Activated CD8-positive, alpha-beta T cell treated with anti-CD3 and anti-CD28 coated beads, Interleukin-2, amount 10 ng/mL, durations not matched to agents 7 days and 5 days (primary cell): ENCODE measurements at regions not wholly inside any gene's neighbourhood (a gene's known extent, or its start where the extent isn't known, plus 50 kb on each side); places are given as distances from the start of the nearest gene placed in this dataset.
"Not testable (repeated sequence)": the region's sequence is repeated elsewhere in the genome, so short reads cannot be mapped to it uniquely, and the experiment has no call there.

Experiments
- ATAC-seq: fragments of 150-1000 bp; cut with Tn5 transposase; one replicate; pipeline ENCODE4 v1.10.0; 2021; ENCODE audit warnings: moderate library complexity
- CTCF ChIA-PET: fragments of 350-600 bp; sonication (Branson Sonifier 250); formaldehyde crosslinking; loops from one replicate; lab custom pipeline; 2021; ENCODE audit warnings: antibody characterized with exemption; lab: Charles Lee
- POLR2A ChIA-PET: fragments of 350-600 bp; sonication (Branson Sonifier 250); formaldehyde crosslinking; loops from one replicate; lab custom pipeline; 2021; ENCODE audit warnings: antibody characterized with exemption; lab: Charles Lee
- DNase-seq: peaks from one replicate; pipeline ENCODE4 v3.0.0-alpha.2; 2020
- H3K27ac Mint-ChIP-seq: one replicate; pipeline ENCODE4 v1.8.0; 2021; ENCODE audit warnings: mild to moderate bottlenecking, mixed read lengths
- H3K27me3 Mint-ChIP-seq: one replicate; pipeline ENCODE4 v1.8.0; 2021; ENCODE audit warnings: low read depth, mixed read lengths
- H3K36me3 Mint-ChIP-seq: one replicate; pipeline ENCODE4 v1.8.0; 2021; ENCODE audit warnings: low read depth, mixed read lengths
- H3K4me1 Mint-ChIP-seq: one replicate; pipeline ENCODE4 v1.8.0; 2021; ENCODE audit warnings: low read depth, mixed read lengths
- H3K4me3 Mint-ChIP-seq: one replicate; pipeline ENCODE4 v1.8.0; 2021; ENCODE audit warnings: mild to moderate bottlenecking, mixed read lengths
- H3K9me3 Mint-ChIP-seq: one replicate; pipeline ENCODE4 v1.8.0; 2022; ENCODE audit warnings: mixed read lengths; ENCODE audit not compliant: insufficient read depth

DNA sequence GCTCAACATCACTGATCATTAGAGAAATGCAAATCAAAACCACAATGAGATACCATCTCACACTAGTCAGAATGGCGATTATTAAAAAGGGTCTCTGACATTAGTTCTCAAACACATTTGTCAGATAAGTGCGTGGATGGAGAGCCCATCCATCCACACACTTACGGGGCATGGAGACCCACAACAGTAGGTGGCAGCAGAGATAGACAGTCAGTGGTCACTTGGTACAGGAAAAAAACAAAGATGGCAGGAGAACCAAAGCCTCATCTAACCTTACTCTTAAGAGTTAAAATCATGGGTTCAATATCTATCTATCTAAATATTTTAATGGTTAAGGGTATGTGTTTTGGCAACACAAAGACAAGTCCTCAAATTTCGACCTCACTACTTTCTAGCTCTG is 1378.7 kb upstream of the C9orf72 start:
- no peak for ATAC-seq
- H3K27ac Mint-ChIP-seq, result no peak overlapping the region
- ChIA-PET POLR2A (no interaction called here), CTCF (no interaction called here)
- no peaks in the 10 kb centered on the region for H3K9me3 Mint-ChIP-seq
- no peaks in the 10 kb centered on the region for H3K27me3 Mint-ChIP-seq
- H3K4me1 Mint-ChIP-seq, result no peaks in the 10 kb centered on the region
- no peaks in the 10 kb centered on the region for H3K36me3 Mint-ChIP-seq
- no peak for DNase-seq
- H3K4me3 Mint-ChIP-seq, result no peak overlapping the region

DNA sequence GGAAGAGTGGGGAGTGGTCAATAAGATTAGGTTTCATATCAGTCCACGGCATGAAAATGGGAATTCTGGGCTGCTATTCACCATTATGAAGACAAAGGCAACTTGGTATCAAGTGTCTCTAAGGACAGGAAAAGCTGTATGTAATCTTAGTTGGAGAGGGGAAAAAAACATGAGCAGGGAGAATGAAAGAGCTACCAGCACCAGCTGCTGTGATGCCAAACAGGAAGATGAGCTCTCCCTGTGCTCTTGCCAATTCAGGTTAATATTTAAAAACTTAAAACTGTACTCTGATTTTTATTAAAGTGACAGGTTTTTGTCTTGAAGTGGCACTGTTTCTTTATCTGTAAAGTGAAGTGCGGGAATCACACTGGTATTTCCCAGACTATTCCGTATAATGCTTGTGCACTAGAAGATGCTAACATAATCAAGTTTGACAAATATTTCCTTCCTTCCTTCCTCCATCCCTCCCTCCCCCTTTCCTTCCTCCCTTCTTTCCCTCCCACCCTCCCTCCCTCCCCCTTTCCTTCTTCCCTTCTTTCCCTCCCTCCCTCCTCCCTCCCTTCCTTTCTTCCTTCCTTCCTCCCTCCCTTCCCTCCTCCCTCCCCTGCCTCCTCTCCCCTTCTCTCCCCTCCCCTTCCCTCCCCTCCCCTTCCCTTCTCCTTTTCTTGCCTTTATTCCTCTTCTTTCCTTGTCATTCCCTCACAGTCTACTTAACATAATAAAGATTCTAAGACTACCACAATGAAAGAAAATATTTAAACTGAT is 1383.0 kb upstream of the C9orf72 start:
- CTCF ChIA-PET, result no interaction called here
- H3K27ac Mint-ChIP-seq, result no peak overlapping the region

DNA sequence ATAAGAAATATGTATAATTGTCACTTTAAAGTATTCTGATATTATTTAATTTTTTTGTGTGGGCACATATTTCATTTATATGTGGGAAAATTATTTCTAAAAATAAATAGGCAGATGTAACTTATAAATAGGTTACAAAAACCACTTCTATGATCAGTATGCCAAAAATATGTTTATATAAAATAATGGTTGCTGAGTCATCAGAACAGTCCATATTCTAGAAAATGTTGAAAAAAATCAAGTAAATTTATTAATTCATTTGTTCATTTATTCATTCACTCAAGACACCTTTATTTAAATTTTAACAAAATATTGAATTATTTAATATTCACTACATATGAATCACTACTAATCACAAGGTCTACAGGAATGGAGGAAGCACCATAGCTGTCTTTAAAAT is 1387.3 kb upstream of the C9orf72 start:
- ATAC-seq (no peak), DNase-seq (no peak)
- Mint-ChIP-seq H3K4me1 (no peaks in the 10 kb centered on the region), H3K4me3 (no peak overlapping the region), H3K27ac (no peak overlapping the region), H3K9me3 (no peaks in the 10 kb centered on the region), H3K36me3 (no peaks in the 10 kb centered on the region), H3K27me3 (no peaks in the 10 kb centered on the region)
- ChIA-PET POLR2A (no interaction called here), CTCF (no interaction called here)

More for the DNA sequence above, 1383.0 kb upstream of the C9orf72 start:
- POLR2A ChIA-PET, result interaction anchor here (0.7 kb wide), 1 partner anchor 276 kb away, joined by 3 read pairs; no protein-coding TSS in a partner anchor
- Mint-ChIP-seq H3K36me3 (no peaks in the 10 kb centered on the region), H3K27me3 (no peaks in the 10 kb centered on the region), H3K4me1 (no peaks in the 10 kb centered on the region), H3K9me3 (no peaks in the 10 kb centered on the region), H3K4me3 (no peak overlapping the region)
- ATAC-seq (no peak), DNase-seq (no peak)

DNA sequence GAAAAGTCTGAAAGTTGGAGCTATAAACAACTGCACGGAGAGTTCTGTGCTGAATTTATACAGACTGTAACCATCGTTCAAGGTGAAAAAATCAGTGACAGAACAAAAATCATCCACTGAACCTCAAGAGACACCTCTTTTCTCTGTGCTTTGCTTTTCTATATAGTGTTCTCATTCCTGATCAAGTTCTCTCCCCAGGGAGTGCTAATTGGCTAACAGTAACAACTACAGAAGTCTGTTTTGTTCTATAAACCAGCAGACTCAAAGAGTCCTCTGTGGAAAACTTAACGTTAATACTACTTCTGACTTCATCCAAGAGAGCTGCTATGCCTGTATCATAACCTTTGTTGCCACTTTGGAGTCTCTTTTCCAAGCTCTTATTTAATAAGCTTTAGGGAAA is 1388.3 kb upstream of the C9orf72 start:
- ChIA-PET CTCF (no interaction called here), POLR2A (no interaction called here)
- Mint-ChIP-seq H3K4me1 (no peaks in the 10 kb centered on the region), H3K4me3 (no peak overlapping the region), H3K9me3 (no peaks in the 10 kb centered on the region), H3K27me3 (no peaks in the 10 kb centered on the region), H3K27ac (no peak overlapping the region), H3K36me3 (no peaks in the 10 kb centered on the region)
- ATAC-seq (no peak), DNase-seq (no peak)

DNA sequence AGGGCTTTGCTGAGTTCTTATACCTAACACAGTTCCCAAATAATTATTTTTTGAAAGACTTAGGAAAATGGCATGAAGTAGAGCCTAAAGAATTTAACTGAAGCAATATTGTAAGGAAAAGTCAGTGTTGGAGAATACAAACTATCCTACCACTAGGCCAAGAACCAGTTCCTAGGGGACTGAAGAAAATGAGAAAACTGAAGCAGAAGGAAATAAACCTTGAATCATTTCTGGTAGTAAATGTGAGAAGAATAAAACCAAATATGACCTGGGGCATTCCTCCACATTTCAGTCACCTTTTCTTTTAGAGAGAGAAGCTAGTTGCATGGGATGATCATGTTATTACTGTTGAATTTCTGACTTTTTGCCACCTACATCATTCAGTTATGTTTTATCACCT is 1393.9 kb upstream of the C9orf72 start:
- H3K36me3 Mint-ChIP-seq, result no peaks in the 10 kb centered on the region
- DNase-seq, result no peak
- peaks cover 4% of the 10 kb centered on the region for H3K9me3 Mint-ChIP-seq
- H3K27ac Mint-ChIP-seq, result no peak overlapping the region
- no peaks in the 10 kb centered on the region for H3K4me1 Mint-ChIP-seq
- ATAC-seq, result no peak
- POLR2A ChIA-PET, result no interaction called here
- no peaks in the 10 kb centered on the region for H3K27me3 Mint-ChIP-seq
- H3K4me3 Mint-ChIP-seq, result no peak overlapping the region
- CTCF ChIA-PET, result no interaction called here

DNA sequence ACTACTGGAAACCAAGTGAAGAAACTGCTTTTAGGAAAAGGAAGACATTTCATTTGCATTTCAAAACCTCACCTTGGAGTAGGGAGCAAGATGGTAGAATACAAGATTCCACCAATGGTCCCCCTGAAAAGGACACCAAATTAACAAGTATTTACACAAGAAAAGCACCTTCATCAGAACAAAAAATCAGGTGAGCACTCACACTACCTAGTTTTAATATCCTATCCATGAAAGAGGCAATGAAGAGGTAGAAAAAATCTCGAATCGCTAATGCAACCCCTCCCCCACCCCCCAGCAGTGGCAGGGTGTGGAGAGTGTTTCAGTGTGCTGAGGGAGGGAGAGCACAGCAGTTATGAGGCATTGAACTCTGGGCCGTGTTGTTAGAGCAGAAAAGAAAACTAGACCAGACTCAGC is 1397.0 kb upstream of the C9orf72 start:
- Mint-ChIP-seq H3K27me3 (no peaks in the 10 kb centered on the region), H3K9me3 (peaks cover 10% of the 10 kb centered on the region), H3K36me3 (no peaks in the 10 kb centered on the region), H3K4me3 (no peak overlapping the region), H3K27ac (no peak overlapping the region), H3K4me1 (no peaks in the 10 kb centered on the region)
- ATAC-seq (no peak), DNase-seq (no peak)
- ChIA-PET CTCF (no interaction called here), POLR2A (no interaction called here)

DNA sequence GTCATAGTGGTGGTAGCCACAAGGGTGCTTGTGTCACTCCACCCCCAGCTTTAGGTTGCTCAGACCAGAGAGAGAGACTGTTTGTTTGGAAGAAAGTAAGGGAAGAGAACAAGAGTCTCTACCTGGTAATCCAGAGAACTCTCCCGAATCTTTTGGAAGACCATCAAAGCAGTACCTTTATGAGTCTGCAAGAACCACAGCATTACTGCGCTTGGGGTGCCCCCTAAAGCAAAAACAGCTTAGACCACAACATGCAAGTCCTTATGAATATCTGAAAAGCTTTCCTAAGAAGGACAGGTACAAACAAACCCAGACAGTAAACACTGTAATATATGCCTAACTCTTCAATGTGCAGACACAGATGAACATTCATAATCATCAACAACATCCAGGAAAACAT is 1398.6 kb upstream of the C9orf72 start:
- Mint-ChIP-seq H3K4me1 (no peaks in the 10 kb centered on the region), H3K4me3 (no peak overlapping the region)

DNA sequence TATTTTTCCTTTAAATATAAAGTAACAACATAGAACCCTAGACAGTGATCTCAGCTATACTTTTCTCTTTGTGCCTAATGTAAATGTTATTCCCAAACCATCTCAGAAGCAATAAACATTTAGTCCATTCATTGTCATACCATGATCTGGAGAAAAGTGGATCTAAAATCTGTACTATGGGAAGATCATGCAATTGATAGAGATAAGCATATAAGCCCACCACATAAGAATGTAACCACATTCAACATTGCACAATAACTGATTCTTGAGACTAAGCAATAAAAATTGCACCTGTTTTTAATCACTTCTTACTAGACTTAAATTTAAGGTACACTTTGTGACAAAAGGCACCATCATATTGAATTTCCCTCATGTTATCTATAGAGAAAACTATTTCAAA is 1403.0 kb upstream of the C9orf72 start:
- POLR2A ChIA-PET, result no interaction called here
- H3K4me1 Mint-ChIP-seq, result no peaks in the 10 kb centered on the region
- CTCF ChIA-PET, result no interaction called here
- no peaks in the 10 kb centered on the region for H3K36me3 Mint-ChIP-seq
- H3K4me3 Mint-ChIP-seq, result no peak overlapping the region
- H3K27ac Mint-ChIP-seq, result no peak overlapping the region
- ATAC-seq (no peak), DNase-seq (no peak)
- peaks cover 10% of the 10 kb centered on the region for H3K9me3 Mint-ChIP-seq
- no peaks in the 10 kb centered on the region for H3K27me3 Mint-ChIP-seq

More for the DNA sequence above, 1398.6 kb upstream of the C9orf72 start:
- Mint-ChIP-seq H3K36me3 (no peaks in the 10 kb centered on the region), H3K9me3 (peaks cover 10% of the 10 kb centered on the region), H3K27me3 (no peaks in the 10 kb centered on the region), H3K27ac (no peak overlapping the region)
- ChIA-PET POLR2A (no interaction called here), CTCF (no interaction called here)
- DNase-seq, result no peak
- ATAC-seq, result no peak

DNA sequence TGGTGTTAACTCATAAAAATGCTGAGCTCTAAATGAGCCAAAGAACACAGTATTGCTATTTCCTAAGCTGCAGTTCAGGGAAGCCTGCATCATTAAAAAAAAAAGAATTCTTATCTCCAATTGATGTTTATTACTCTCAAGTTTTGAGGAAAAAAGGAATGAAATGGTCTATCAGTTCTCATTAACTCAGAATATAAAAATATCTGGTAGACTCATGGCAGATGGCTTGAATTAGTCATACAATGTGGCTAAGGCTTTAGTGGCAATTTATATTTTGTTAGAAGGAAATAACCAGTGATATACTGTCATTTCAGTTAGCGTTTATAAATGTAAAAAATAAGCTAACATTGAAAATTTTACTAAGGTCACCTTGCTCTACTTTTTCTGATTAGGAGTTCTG is 1403.4 kb upstream of the C9orf72 start:
- Mint-ChIP-seq H3K27me3 (no peaks in the 10 kb centered on the region), H3K9me3 (peaks cover 10% of the 10 kb centered on the region), H3K4me3 (no peak overlapping the region), H3K4me1 (no peaks in the 10 kb centered on the region), H3K36me3 (no peaks in the 10 kb centered on the region), H3K27ac (no peak overlapping the region)
- ChIA-PET POLR2A (no interaction called here), CTCF (no interaction called here)
- ATAC-seq (no peak), DNase-seq (no peak)

DNA sequence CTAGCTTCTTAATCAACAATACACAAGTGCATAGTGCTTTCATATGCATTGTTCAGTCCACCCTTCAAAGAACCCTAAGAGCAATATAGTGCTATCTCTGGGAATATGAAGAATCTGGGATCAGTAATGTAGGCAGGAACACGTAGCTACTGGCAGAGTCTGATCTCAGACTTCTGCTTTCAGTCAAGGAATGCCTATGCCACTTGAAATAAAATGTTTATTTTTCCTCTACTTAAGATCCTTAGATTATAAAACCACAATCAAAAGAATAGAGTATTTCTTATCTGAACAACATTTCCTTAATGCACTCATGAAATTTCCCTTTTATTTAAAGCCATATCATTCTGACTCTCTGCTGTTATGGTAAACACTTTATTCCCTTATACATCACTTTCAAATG is 1407.8 kb upstream of the C9orf72 start:
- no peaks in the 10 kb centered on the region for H3K36me3 Mint-ChIP-seq
- H3K9me3 Mint-ChIP-seq, result no peaks in the 10 kb centered on the region
- ATAC-seq (no peak), DNase-seq (no peak)
- no peaks in the 10 kb centered on the region for H3K4me1 Mint-ChIP-seq
- H3K27me3 Mint-ChIP-seq, result no peaks in the 10 kb centered on the region
- ChIA-PET POLR2A (no interaction called here), CTCF (no interaction called here)
- H3K4me3 Mint-ChIP-seq, result no peak overlapping the region
- no peak overlapping the region for H3K27ac Mint-ChIP-seq

DNA sequence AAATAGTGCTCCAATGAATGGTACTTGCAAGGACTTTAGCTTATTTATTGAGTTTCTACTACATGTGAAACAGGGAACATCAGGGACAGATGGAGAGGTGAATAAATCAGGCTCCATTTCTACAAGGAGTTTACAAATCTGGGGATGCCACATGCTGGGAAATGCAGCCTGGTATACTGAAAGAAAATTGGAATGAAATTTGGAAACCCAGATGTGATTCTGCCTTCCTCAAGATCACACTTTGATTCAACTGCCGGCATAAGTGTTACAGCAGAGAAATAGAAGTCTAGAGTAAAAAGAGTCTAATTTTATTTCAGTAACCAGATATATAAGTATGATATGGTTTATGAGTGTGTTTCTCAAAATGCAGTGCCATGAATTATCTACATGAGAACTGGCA is 1408.4 kb upstream of the C9orf72 start:
- H3K4me3 Mint-ChIP-seq, result no peak overlapping the region
- CTCF ChIA-PET, result no interaction called here

DNA sequence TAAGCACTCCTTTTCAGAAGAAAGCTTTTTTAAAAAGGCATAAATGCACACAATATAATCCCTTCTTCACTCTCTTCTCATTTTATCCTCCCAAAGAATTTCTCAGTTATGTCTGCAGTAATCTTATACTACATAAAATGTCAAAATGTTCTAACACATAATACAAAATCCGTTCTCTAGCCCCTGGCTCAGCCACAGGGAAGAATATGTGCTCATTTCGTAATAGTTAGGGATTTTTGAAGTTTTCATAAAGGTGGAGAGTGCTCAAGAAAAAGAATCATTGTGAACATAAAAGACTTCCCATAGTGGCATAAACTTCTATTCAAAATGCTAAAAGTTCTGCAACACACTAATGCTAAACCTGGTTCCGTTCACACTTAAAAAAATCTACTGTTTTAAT is 1410.7 kb upstream of the C9orf72 start:
- no peaks in the 10 kb centered on the region for H3K4me1 Mint-ChIP-seq
- no peaks in the 10 kb centered on the region for H3K36me3 Mint-ChIP-seq
- no peak overlapping the region for H3K27ac Mint-ChIP-seq
- H3K27me3 Mint-ChIP-seq, result no peaks in the 10 kb centered on the region
- H3K4me3 Mint-ChIP-seq, result no peak overlapping the region
- DNase-seq, result no peak
- H3K9me3 Mint-ChIP-seq, result peaks cover 4% of the 10 kb centered on the region
- ChIA-PET POLR2A (no interaction called here), CTCF (no interaction called here)
- no peak for ATAC-seq

More for the DNA sequence above, 1408.4 kb upstream of the C9orf72 start:
- no peak for DNase-seq
- no peaks in the 10 kb centered on the region for H3K9me3 Mint-ChIP-seq
- POLR2A ChIA-PET, result no interaction called here
- ATAC-seq, result no peak
- no peaks in the 10 kb centered on the region for H3K4me1 Mint-ChIP-seq
- H3K27ac Mint-ChIP-seq, result no peak overlapping the region
- H3K36me3 Mint-ChIP-seq, result no peaks in the 10 kb centered on the region
- no peaks in the 10 kb centered on the region for H3K27me3 Mint-ChIP-seq

DNA sequence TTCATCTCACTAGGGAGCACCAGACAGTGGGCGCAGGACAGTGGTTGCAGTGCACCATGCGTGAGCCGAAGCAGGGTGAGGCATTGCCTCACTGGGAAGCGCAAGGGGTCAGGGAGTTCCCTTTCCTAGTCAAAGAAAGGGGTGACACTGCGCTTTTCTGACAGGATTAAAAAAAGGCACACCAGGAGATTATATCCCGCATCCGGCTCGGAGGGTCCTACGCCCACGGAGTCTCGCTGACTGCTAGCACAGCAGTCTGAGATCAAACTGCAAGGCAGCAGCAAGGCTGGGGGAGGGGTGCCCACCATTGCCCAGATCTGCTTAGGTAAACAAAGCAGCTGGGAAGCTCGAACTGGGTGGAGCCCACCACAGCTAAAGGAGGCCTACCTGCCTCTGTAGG is 1416.7 kb upstream of the C9orf72 start:
- H3K27ac Mint-ChIP-seq, DNase-seq, CTCF ChIA-PET, H3K9me3 Mint-ChIP-seq, H3K36me3 Mint-ChIP-seq, H3K4me1 Mint-ChIP-seq, H3K27me3 Mint-ChIP-seq, H3K4me3 Mint-ChIP-seq, ATAC-seq, POLR2A ChIA-PET: not testable (repeated sequence)
